ENCODE measurements at regions not wholly inside any gene's neighbourhood (a gene's known extent, or its start where the extent isn't known, plus 50 kb on each side); places are given as distances from the start of the nearest gene placed in this dataset.

DNA sequence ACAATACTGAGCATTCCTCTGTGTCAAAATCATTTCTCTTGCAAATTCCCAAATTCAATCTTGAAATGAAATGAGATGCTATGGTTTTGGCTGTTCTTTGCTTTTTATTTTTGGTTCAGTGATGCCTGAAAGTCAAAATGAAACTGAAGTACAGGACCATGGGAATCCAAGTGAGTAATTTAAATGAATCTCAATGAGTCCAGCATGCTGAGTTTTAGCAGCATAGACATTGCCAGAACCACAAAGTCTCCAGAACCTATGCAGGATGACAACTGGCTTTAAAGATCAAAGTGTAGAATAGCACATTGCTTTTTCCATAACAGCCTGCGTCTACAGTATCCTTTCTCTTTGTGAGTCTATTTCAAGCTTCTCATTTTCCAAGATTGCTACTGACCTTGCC is 1050.7 kb upstream of the PIK3C3 start:
- TF ChIP-seq ZNF274 (IDR thresholded peaks at IDR 0.05; ENCODE audit: low read depth, low read length) (no peak), YY1 (IDR thresholded peaks at IDR 0.05; ENCODE audit: insufficient read depth, insufficient read length) (no peak), SUZ12 (IDR thresholded peaks at IDR 0.05; ENCODE audit: extremely low read depth, insufficient read depth, insufficient read length) (no peak)

All from NT2/D1 (cell line).